GM18498 (cell line): ENCODE measurements at regions not wholly inside any gene's neighbourhood (a gene's known extent, or its start where the extent isn't known, plus 50 kb on each side); places are given as distances from the start of the nearest gene placed in this dataset.
"Not testable (repeated sequence)": the region's sequence is repeated elsewhere in the genome, so short reads cannot be mapped to it uniquely, and the experiment has no call there.

Source experiments
- ATAC-seq: cut with Tn5 transposase; IDR thresholded peaks from one replicate; pipeline ENCODE4 v1.9.1; 2021; ENCODE audit warnings: mild to moderate bottlenecking, moderate library complexity; ENCODE audit not compliant: unreplicated experiment

GRCh38 chr13:54989418-54989817 is 1960.8 kb downstream of the OLFM4 start:
- ATAC-seq = no peak

GRCh38 chr13:54999399-54999907 is 1970.8 kb downstream of the OLFM4 start:
- ATAC-seq = no peak

GRCh38 chr13:55000043-55000442 is 1971.4 kb downstream of the OLFM4 start:
- no peak for ATAC-seq

- no peak for ATAC-seq
Observed at GRCh38 chr13:55000844-55001243, 1972.2 kb downstream of the OLFM4 start.

GRCh38 chr13:55001881-55002280 is 1973.3 kb downstream of the OLFM4 start:
- no peak for ATAC-seq

GRCh38 chr13:55007681-55008080 is 1979.1 kb downstream of the OLFM4 start:
- no peak for ATAC-seq

- no peak for ATAC-seq
Observed at GRCh38 chr13:55013051-55013450, 1984.4 kb downstream of the OLFM4 start.

GRCh38 chr13:55029280-55029679 is 2000.7 kb downstream of the OLFM4 start:
- ATAC-seq = no peak

GRCh38 chr13:55038230-55038629 is 2009.6 kb downstream of the OLFM4 start:
- ATAC-seq = no peak

GRCh38 chr13:55053891-55054550 is 2025.4 kb downstream of the OLFM4 start:
- ATAC-seq = not testable (repeated sequence)

- ATAC-seq = not testable (repeated sequence)
Observed at GRCh38 chr13:55055666-55056065, 2027.1 kb downstream of the OLFM4 start.

- ATAC-seq = no peak
Observed at GRCh38 chr13:55062662-55063061, 2034.0 kb downstream of the OLFM4 start.

- ATAC-seq = no peak
Observed at GRCh38 chr13:55067946-55068345, 2039.3 kb downstream of the OLFM4 start.

GRCh38 chr13:55069746-55070145 is 2041.1 kb downstream of the OLFM4 start:
- ATAC-seq = no peak

- no peak for ATAC-seq
Observed at GRCh38 chr13:55073000-55073399, 2044.4 kb downstream of the OLFM4 start.

GRCh38 chr13:55084630-55085029 is 2056.0 kb downstream of the OLFM4 start:
- no peak for ATAC-seq

GRCh38 chr13:55087085-55087484 is 2053.6 kb upstream of the PRR20A start:
- ATAC-seq = no peak

GRCh38 chr13:55090612-55091011 is 2050.1 kb upstream of the PRR20A start:
- no peak for ATAC-seq

GRCh38 chr13:55091172-55091571 is 2049.5 kb upstream of the PRR20A start:
- ATAC-seq = no peak

GRCh38 chr13:55106509-55106908 is 2034.2 kb upstream of the PRR20A start:
- no peak for ATAC-seq

GRCh38 chr13:55120631-55121030 is 2020.1 kb upstream of the PRR20A start:
- no peak for ATAC-seq

- ATAC-seq = no peak
Observed at GRCh38 chr13:55155046-55155445, 1985.7 kb upstream of the PRR20A start.

GRCh38 chr13:55159765-55160164 is 1981.0 kb upstream of the PRR20A start:
- no peak for ATAC-seq
